Vagina (tissue), 2 donors: ENCODE measurements at regions not wholly inside any gene's neighbourhood (a gene's known extent, or its start where the extent isn't known, plus 50 kb on each side); places are given as distances from the start of the nearest gene placed in this dataset.

ENCODE experiments used
- POLR2AphosphoS5 ChIP-seq, 2 donors: sonication (generic); formaldehyde crosslinking; IDR thresholded peaks; one replicate each; pipeline ENCODE4 v1.9.0; 2017; ENCODE audit warnings: antibody characterized with exemption in 2 of 2, mild to moderate bottlenecking in 2 of 2, low read depth in 1 of 2; ENCODE audit not compliant: insufficient read depth in 1 of 2
- TF ChIP-seq, protein P1 (sequence below), 3 experiments: fragments of 450-650 bp in 2 of 3; fragments of 200-600 bp in 1 of 3; sonication (generic) in 1 of 3; IDR thresholded peaks; one replicate each; pipeline ENCODE4 v1.5.1; 2017 to 2019; ENCODE audit warnings: antibody characterized with exemption in 3 of 3, mild to moderate bottlenecking in 2 of 3, moderate library complexity in 2 of 3

DNA sequence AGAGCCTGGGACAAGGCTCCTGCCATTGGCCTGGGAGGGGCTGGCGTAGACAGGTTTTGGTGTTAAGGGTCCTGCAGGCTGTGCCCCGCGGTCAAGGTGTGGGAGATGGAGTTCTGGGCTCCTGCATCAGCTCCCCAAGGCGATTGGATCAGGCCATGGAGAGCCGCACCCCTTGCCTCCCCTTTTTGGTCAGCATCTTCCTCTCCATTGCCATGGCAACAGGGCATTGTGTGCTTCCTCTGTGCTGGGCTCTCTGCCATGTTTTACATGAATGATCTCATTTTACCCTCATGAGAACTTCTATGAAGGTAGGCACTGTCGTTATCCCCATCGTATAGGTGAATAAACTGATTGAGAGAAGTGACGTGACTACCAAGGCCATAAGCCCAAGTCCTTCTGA lies 344.3 kb upstream of the CLINT1 start:
- TF ChIP-seq, protein P1, sequence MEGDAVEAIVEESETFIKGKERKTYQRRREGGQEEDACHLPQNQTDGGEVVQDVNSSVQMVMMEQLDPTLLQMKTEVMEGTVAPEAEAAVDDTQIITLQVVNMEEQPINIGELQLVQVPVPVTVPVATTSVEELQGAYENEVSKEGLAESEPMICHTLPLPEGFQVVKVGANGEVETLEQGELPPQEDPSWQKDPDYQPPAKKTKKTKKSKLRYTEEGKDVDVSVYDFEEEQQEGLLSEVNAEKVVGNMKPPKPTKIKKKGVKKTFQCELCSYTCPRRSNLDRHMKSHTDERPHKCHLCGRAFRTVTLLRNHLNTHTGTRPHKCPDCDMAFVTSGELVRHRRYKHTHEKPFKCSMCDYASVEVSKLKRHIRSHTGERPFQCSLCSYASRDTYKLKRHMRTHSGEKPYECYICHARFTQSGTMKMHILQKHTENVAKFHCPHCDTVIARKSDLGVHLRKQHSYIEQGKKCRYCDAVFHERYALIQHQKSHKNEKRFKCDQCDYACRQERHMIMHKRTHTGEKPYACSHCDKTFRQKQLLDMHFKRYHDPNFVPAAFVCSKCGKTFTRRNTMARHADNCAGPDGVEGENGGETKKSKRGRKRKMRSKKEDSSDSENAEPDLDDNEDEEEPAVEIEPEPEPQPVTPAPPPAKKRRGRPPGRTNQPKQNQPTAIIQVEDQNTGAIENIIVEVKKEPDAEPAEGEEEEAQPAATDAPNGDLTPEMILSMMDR (IDR thresholded peaks at IDR 0.05): no peak
- no peak for TF ChIP-seq POLR2AphosphoS5 (IDR thresholded peaks at IDR 0.05; ENCODE audit: insufficient read depth in 1 of 2, low read depth in 1 of 2)
